SK-N-SH (cell line): ENCODE measurements at regions not wholly inside any gene's neighbourhood (a gene's known extent, or its start where the extent isn't known, plus 50 kb on each side); places are given as distances from the start of the nearest gene placed in this dataset.

Experiments used
- CTCF ChIA-PET: fragments of 300-600, 350-600 bp; formaldehyde crosslinking; extraction: SDS; loops from one replicate; lab custom pipeline; 2021; lab: Yijun Ruan, JAX
- POLR2A ChIA-PET: fragments of 350-600 bp; sonication (Branson Sonifier 250); formaldehyde crosslinking; extraction: SDS; loops from one replicate; lab custom pipeline; 2020; ENCODE audit warnings: antibody characterized with exemption, inconsistent platforms; lab: Yijun Ruan, JAX
- DNase-seq: peaks from one replicate; pipeline ENCODE4 v3.0.0; 2012
- H2AFZ ChIP-seq: fragments of 200-600 bp; sonication (generic); 2 replicates; pipeline ENCODE4 v1.8.1; 2016; ENCODE audit warnings: antibody characterized with exemption, mild to moderate bottlenecking, low read depth
- H3F3A ChIP-seq: fragments of 200-600 bp; sonication (generic); replicated peaks from 2 replicates; pipeline ENCODE3; 2016; ENCODE audit warnings: antibody characterized with exemption, mild to moderate bottlenecking; ENCODE audit not compliant: insufficient read depth
- H3K27ac ChIP-seq, 2 experiments: fragments of 200-500 bp in 1 of 2; fragments of 200-600 bp in 1 of 2; sonication (Bioruptor generic) in 1 of 2; sonication (generic), shearing (Covaris generic) in 1 of 2; 2 replicates each; pipeline versions ENCODE4 v1.5.1 to v1.6.1; 2014 to 2016; ENCODE audit warnings: low read depth in 2 of 2, inconsistent platforms in 1 of 2, low read length in 1 of 2, mild to moderate bottlenecking in 1 of 2, mixed read lengths in 1 of 2
- H3K27me3 ChIP-seq: fragments of 200-600 bp; sonication (generic), shearing (Covaris generic); 2 replicates; pipeline ENCODE4 v1.6.1; 2016; ENCODE audit warnings: mixed run types; ENCODE audit not compliant: insufficient read depth
- H3K36me3 ChIP-seq, 2 experiments: fragments of 200-500 bp in 1 of 2; fragments of 200-600 bp in 1 of 2; sonication (Bioruptor generic) in 1 of 2; sonication (generic) in 1 of 2; replicated peaks in 1 of 2; 2 replicates each; pipeline versions ENCODE3 to v1.5.1; 2014 to 2016; ENCODE audit warnings: low read length in 1 of 2, mild to moderate bottlenecking in 1 of 2; ENCODE audit not compliant: insufficient read depth in 2 of 2, control insufficient read depth in 1 of 2
- H3K4me1 ChIP-seq, 2 experiments: fragments of 200-500 bp in 1 of 2; fragments of 200-600 bp in 1 of 2; sonication (Bioruptor generic) in 1 of 2; sonication (generic), shearing (Covaris generic) in 1 of 2; 2 replicates each; pipeline versions ENCODE4 v1.5.1 to v1.6.1; 2014 to 2016; ENCODE audit warnings: low read depth in 1 of 2, low read length in 1 of 2, mixed run types in 1 of 2; ENCODE audit not compliant: insufficient read depth in 2 of 2, control insufficient read depth in 1 of 2
- H3K4me2 ChIP-seq: fragments of 200-600 bp; sonication (generic), shearing (Covaris generic); 2 replicates; pipeline ENCODE4 v1.6.1; 2017; ENCODE audit warnings: mixed run types
- H3K4me3 ChIP-seq, 2 experiments: fragments of 200-500 bp in 1 of 2; fragments of 200-600 bp in 1 of 2; sonication (Bioruptor generic) in 1 of 2; sonication (generic), shearing (Covaris generic) in 1 of 2; 2 replicates each; pipeline versions ENCODE4 v1.5.1 to v1.8.1; 2014 to 2016; ENCODE audit warnings: low read depth in 2 of 2, inconsistent platforms in 1 of 2, low read length in 1 of 2, mild to moderate bottlenecking in 1 of 2, mixed read lengths in 1 of 2, moderate library complexity in 1 of 2
- H3K79me2 ChIP-seq: fragments of 200-600 bp; sonication (generic); 2 replicates; pipeline ENCODE4 v1.8.1; 2017; ENCODE audit warnings: mild to moderate bottlenecking; ENCODE audit not compliant: insufficient read depth
- H3K9ac ChIP-seq: fragments of 200-600 bp; sonication (generic); 2 replicates; pipeline ENCODE4 v1.6.1; 2017; ENCODE audit warnings: mixed run types
- H3K9me2 ChIP-seq: fragments of 200-600 bp; sonication (generic); 2 replicates; pipeline ENCODE4 v1.6.1; 2017; ENCODE audit warnings: mixed run types
- H3K9me3 ChIP-seq: fragments of 200-600 bp; sonication (generic); 2 replicates; pipeline ENCODE4 v1.6.1; 2017; ENCODE audit warnings: mixed run types, mild to moderate bottlenecking, moderate library complexity
- H4K20me1 ChIP-seq: fragments of 200-600 bp; sonication (generic); 2 replicates; pipeline ENCODE4 v1.6.1; 2017; ENCODE audit warnings: mild to moderate bottlenecking, mixed run types; ENCODE audit not compliant: insufficient read depth
- CTCF ChIP-seq: fragments of 200-600 bp; sonication (generic); IDR thresholded peaks from 2 replicates; pipeline ENCODE4 v1.6.1; 2017; ENCODE audit warnings: antibody characterized with exemption, mild to moderate bottlenecking, moderate library complexity
- ELF1 ChIP-seq: IDR thresholded peaks from 2 replicates; pipeline ENCODE4 v1.4.0; 2012
- EP300 ChIP-seq, 2 experiments: IDR thresholded peaks; 2 replicates each; pipeline versions ENCODE4 v1.4.0 to v1.6.1; 2012; ENCODE audit warnings: borderline replicate concordance in 1 of 2, low read depth in 1 of 2, low read length in 1 of 2
- EZH2phosphoT487 ChIP-seq: fragments of 200-600 bp; sonication (generic); IDR thresholded peaks from 2 replicates; pipeline ENCODE4 v1.6.1; 2017; ENCODE audit warnings: low read depth, mixed run types, mild to moderate bottlenecking, antibody characterized with exemption, moderate library complexity, borderline replicate concordance
- FOSL2 ChIP-seq: IDR thresholded peaks from 2 replicates; pipeline ENCODE4 v1.4.0; 2012; ENCODE audit warnings: low read depth, mild to moderate bottlenecking, moderate library complexity, borderline replicate concordance
- FOXM1 ChIP-seq: IDR thresholded peaks from 2 replicates; pipeline ENCODE4 v1.4.0; 2012; ENCODE audit warnings: low read depth, mild to moderate bottlenecking
- GABPA ChIP-seq: IDR thresholded peaks from 2 replicates; pipeline ENCODE4 v1.4.0; 2012; ENCODE audit warnings: low read depth, mild to moderate bottlenecking
- GATA2 ChIP-seq: sonication (generic); formaldehyde crosslinking; IDR thresholded peaks from 2 replicates; pipeline ENCODE4 v1.5.0; 2020; ENCODE audit warnings: mild to moderate bottlenecking, missing genetic modification reagents
- IRF3 ChIP-seq: fragments of 150-350 bp; IDR thresholded peaks from 2 replicates; pipeline ENCODE4 v1.6.1; 2016; ENCODE audit warnings: mild to moderate bottlenecking, low read depth, low read length
- MAX ChIP-seq: IDR thresholded peaks from 2 replicates; pipeline ENCODE4 v1.4.0; 2012; ENCODE audit warnings: low read depth
- MEF2A ChIP-seq: IDR thresholded peaks from 2 replicates; pipeline ENCODE4 v1.4.0; 2012; ENCODE audit warnings: low read depth, borderline replicate concordance
- MXI1 ChIP-seq: IDR thresholded peaks from 2 replicates; pipeline ENCODE4 v1.6.1; 2012; ENCODE audit warnings: mild to moderate bottlenecking, low read depth, low read length, improper control_type of control experiment
- NFIC ChIP-seq: IDR thresholded peaks from 2 replicates; pipeline ENCODE4 v1.4.0; 2012; ENCODE audit warnings: borderline replicate concordance
- NRF1 ChIP-seq: IDR thresholded peaks from 2 replicates; pipeline ENCODE4 v1.6.1; 2012; ENCODE audit warnings: low read depth, mild to moderate bottlenecking, low read length
- PBX3 ChIP-seq: IDR thresholded peaks from 2 replicates; pipeline ENCODE4; 2012
- POLR2AphosphoS5 ChIP-seq: IDR thresholded peaks from 2 replicates; pipeline ENCODE4 v1.6.1; 2012; ENCODE audit warnings: low read depth, low read length
- RCOR1 ChIP-seq: fragments of 150-350 bp; IDR thresholded peaks from 2 replicates; pipeline ENCODE4 v1.6.1; 2017; ENCODE audit warnings: antibody characterized with exemption, low read length
- RFX5 ChIP-seq: IDR thresholded peaks from 2 replicates; pipeline ENCODE4 v1.6.1; 2012; ENCODE audit warnings: mild to moderate bottlenecking, improper control_type of control experiment, low read length
- RXRA ChIP-seq: IDR thresholded peaks from 2 replicates; pipeline ENCODE4 v1.4.0; 2012; ENCODE audit warnings: low read depth, mild to moderate bottlenecking, borderline replicate concordance
- USF1 ChIP-seq: IDR thresholded peaks from 2 replicates; pipeline ENCODE4 v1.4.0; 2012; ENCODE audit warnings: low read depth, borderline replicate concordance
- YY1 ChIP-seq: IDR thresholded peaks from 2 replicates; pipeline ENCODE4 v1.4.0; 2012; ENCODE audit warnings: low read depth, mild to moderate bottlenecking
- ZBTB33 ChIP-seq: IDR thresholded peaks from 2 replicates; pipeline ENCODE4 v1.4.0; 2012; ENCODE audit warnings: low read depth, borderline replicate concordance
- WGBS: methylation state at CpG from one replicate; pipeline ENCODE4 v1.1.6; 2017; ENCODE audit warnings: low lambda C conversion rate; 5-methylcytosine and 5-hydroxymethylcytosine counted together

- Histone ChIP-seq H3K27ac (no peak overlapping the region), H3K4me2 (no peak overlapping the region), H3K4me3 (no peak overlapping the region), H3K4me1 (no peaks in the 10 kb centered on the region), H3F3A (no peaks in the 10 kb centered on the region), H3K9me2 (no peaks in the 10 kb centered on the region), H3K27me3 (no peaks in the 10 kb centered on the region), H3K79me2 (no peaks in the 10 kb centered on the region), H2AFZ (no peak overlapping the region), H4K20me1 (no peaks in the 10 kb centered on the region), H3K36me3 (no peaks in the 10 kb centered on the region), H3K9me3 (no peaks in the 10 kb centered on the region; the same call in 1 of the 2 replicates), H3K9ac (no peak overlapping the region)
- 20% methylated on average over 8 of the region's 8 CpGs for WGBS
- no peak for DNase-seq
- ChIA-PET POLR2A (no interaction called here), CTCF (no interaction called here)
- no peak for TF ChIP-seq RFX5
- TF ChIP-seq FOSL2 = no peak
- no peak for TF ChIP-seq MEF2A
Measured at GRCh38 chr10:9825491-9826018, 1192.1 kb upstream of the CELF2 start.

GRCh38 chr10:9828110-9828509 is 1189.6 kb upstream of the CELF2 start:
- TF ChIP-seq PBX3 = no peak
- TF ChIP-seq POLR2AphosphoS5 = no peak
- TF ChIP-seq NRF1 = no peak
- no peak for TF ChIP-seq FOXM1
- no peak for TF ChIP-seq ZBTB33
- no peak for TF ChIP-seq EP300 (IDR thresholded peaks at IDR 0.05; ENCODE audit: borderline replicate concordance in 1 of 2, low read depth in 1 of 2, low read length in 1 of 2)
- TF ChIP-seq GABPA = no peak
- TF ChIP-seq CTCF = no peak
- no peak for TF ChIP-seq RFX5
- TF ChIP-seq RXRA = no peak
- no peak for TF ChIP-seq ELF1
- no peak for TF ChIP-seq GATA2
- no peak for TF ChIP-seq MAX
- no peak for TF ChIP-seq MXI1
- no peak for TF ChIP-seq IRF3
- TF ChIP-seq USF1 = no peak
- no peak for TF ChIP-seq EZH2phosphoT487
- TF ChIP-seq RCOR1 = no peak
- no peak for TF ChIP-seq NFIC
- no peak for TF ChIP-seq YY1
- H3K4me2 ChIP-seq = no peak overlapping the region
- POLR2A ChIA-PET = no interaction called here
- no peak overlapping the region for H2AFZ ChIP-seq
- H3K9ac ChIP-seq = no peak overlapping the region
- no peaks in the 10 kb centered on the region for H3K36me3 ChIP-seq
- no peaks in the 10 kb centered on the region for H3F3A ChIP-seq
- no peaks in the 10 kb centered on the region for H3K79me2 ChIP-seq
- no peak overlapping the region for H3K4me3 ChIP-seq
- H3K27ac ChIP-seq = no peak overlapping the region
- no peaks in the 10 kb centered on the region for H3K27me3 ChIP-seq
- H3K9me2 ChIP-seq = no peaks in the 10 kb centered on the region
- no peaks in the 10 kb centered on the region for H4K20me1 ChIP-seq
- DNase-seq = no peak
- H3K9me3 ChIP-seq = no peaks in the 10 kb centered on the region
- 5% methylated on average over 4 of the region's 4 CpGs for WGBS
- CTCF ChIA-PET = no interaction called here
- no peaks in the 10 kb centered on the region for H3K4me1 ChIP-seq
